ENCODE measurements at regions not wholly inside any gene's neighbourhood (a gene's known extent, or its start where the extent isn't known, plus 50 kb on each side); places are given as distances from the start of the nearest gene placed in this dataset.
"Not testable (repeated sequence)": the region's sequence is repeated elsewhere in the genome, so short reads cannot be mapped to it uniquely, and the experiment has no call there.

DNA sequence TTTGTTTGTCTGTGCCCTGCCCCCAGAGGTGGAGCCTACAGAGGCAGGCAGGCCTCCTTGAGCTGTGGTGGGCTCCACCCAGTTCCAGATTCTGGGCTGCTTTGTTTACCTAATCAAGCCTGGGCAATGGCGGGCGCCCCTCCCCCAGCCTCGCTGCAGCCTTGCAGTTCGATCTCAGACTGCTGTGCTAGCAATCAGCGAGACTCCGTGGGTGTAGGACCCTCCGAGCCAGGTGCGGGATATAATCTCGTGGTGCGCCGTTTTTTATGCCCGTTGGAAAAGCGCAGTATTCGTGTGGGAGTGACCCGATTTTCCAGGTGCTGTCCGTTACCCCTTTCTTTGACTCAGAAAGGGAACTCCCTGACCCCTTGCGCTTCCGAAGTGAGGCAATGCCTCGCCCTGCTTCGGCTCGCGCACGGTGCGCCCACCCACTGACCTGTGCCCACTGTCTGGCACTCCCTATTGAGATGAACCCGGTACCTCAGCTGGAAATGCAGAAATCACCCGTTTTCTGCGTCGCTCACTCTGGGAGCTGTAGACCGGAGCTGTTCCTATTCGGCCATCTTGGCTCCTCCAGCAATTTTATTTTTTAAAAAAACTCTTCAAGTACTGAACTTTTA lies 958.5 kb upstream of the SEMA6A start:
- not testable (repeated sequence) for ATAC-seq (replicated peaks in 1 of 2); H3K27me3 Mint-ChIP-seq (ENCODE audit: low read depth); DNase-seq; H3K36me3 Mint-ChIP-seq (ENCODE audit: insufficient read depth in 2 of 2); H3K27ac Mint-ChIP-seq; H3K4me3 Mint-ChIP-seq; H3K9me3 Mint-ChIP-seq; H3K4me1 Mint-ChIP-seq (ENCODE audit: low read depth)

DNA sequence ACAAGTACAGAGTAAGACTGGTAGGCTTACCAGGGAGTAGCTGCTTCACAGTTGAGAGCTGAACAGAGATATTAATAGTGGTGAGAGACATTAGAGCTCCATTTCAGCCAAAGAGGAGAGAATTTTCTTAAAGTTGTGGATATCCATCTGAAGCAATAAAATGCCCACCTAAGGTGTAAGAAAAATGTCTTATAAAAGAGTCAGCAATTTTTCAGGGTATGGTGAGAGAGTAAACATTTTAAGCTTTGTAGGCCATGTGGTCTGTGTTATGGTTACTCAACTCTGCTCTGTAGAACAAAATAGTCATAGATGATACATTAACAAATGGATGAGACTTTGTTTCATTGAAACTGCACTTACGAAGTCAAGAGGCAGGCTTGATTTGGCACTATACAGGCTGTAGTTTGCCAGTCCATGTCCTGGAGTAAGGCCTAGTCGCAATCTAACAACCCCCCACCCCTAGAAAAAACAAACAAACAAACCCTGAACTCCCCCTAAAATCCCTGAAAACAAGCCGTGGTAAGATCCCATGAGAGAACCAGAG lies 945.4 kb upstream of the SEMA6A start:
- Mint-ChIP-seq H3K36me3 (ENCODE audit: insufficient read depth in 2 of 2) (no peaks in the 10 kb centered on the region), H3K4me1 (ENCODE audit: low read depth) (no peaks in the 10 kb centered on the region), H3K27ac (no peak overlapping the region), H3K4me3 (no peak overlapping the region), H3K27me3 (ENCODE audit: low read depth) (no peaks in the 10 kb centered on the region), H3K9me3 (peaks cover 10 to 12% of the 10 kb centered on the region in 2 donors)
- no peak for DNase-seq
- ATAC-seq (replicated peaks in 1 of 2), result no peak

DNA sequence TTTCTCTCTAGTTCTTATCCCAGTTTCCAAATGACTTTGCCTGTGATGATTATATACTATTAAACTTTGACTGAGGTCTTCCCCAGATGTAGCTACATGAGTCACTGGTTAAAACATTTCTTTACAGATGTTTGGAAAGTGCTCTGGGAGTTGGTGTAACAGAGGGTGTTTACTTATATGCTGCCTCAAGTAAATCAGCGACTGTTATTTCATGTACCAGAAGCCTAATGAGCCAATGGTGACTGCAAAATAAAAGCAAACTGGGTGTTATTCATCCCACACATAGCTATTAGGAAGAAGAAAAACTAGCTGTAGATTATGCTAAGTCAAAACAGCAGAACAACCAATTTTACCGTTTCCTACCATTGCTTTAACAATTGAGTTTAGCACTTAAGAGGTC lies 929.7 kb upstream of the SEMA6A start:
- H3K36me3 Mint-ChIP-seq (ENCODE audit: insufficient read depth in 2 of 2), result no peaks in the 10 kb centered on the region
- H3K4me3 Mint-ChIP-seq, result no peak overlapping the region
- no peak for ATAC-seq (replicated peaks in 1 of 2)
- H3K9me3 Mint-ChIP-seq, result peaks cover 2 to 3% of the 10 kb centered on the region in 2 donors
- H3K27me3 Mint-ChIP-seq (ENCODE audit: low read depth), result no peaks in the 10 kb centered on the region
- H3K27ac Mint-ChIP-seq, result no peak overlapping the region
- no peak for DNase-seq
- H3K4me1 Mint-ChIP-seq (ENCODE audit: low read depth), result no peaks in the 10 kb centered on the region

DNA sequence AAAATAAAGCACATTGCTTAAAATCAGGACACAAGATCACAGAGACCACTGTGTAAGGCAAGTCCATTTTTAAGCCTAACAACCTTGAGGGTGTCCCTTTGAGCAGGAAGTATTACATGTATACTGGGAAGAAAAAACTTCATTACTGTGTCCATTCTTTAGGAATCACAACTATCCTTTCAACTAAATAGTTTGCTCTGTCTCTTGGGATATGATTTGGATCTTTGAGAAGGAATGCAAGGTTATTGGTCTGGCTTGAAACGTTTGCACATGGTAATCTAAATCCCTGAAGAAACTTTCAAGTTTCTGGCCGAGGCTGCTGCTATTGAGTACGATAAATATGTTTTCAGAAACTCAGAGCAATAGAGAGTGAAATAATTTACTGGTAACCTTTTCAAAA lies 923.0 kb upstream of the SEMA6A start:
- H3K4me3 Mint-ChIP-seq, result no peak overlapping the region
- ATAC-seq (replicated peaks in 1 of 2) (no peak), DNase-seq (no peak)
- no peaks in the 10 kb centered on the region for H3K4me1 Mint-ChIP-seq (ENCODE audit: low read depth)
- H3K9me3 Mint-ChIP-seq, result peaks cover 1 to 5% of the 10 kb centered on the region in 2 donors
- H3K27ac Mint-ChIP-seq, result no peak overlapping the region
- no peaks in the 10 kb centered on the region for H3K36me3 Mint-ChIP-seq (ENCODE audit: insufficient read depth in 2 of 2)
- H3K27me3 Mint-ChIP-seq (ENCODE audit: low read depth), result no peaks in the 10 kb centered on the region

DNA sequence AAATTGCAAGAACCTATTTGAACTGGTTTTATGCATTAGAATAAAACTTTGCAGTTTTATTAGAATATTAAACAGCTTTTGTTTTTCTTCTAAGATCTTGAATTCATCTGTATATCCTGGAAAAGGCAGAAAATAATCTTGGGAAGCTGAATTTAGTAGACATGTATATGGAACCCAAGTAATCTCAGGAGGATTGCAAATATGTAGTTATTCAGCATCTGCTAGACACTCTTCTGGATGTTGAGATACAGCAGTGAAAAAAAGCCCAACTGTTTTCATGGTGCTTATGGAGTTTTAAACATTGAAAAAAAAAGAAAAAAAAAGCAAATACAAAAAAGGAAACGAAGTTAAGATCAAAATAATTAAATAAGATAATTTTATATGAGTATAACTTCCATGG lies 922.2 kb upstream of the SEMA6A start:
- Mint-ChIP-seq H3K4me1 (ENCODE audit: low read depth) (no peaks in the 10 kb centered on the region), H3K4me3 (no peak overlapping the region), H3K27me3 (ENCODE audit: low read depth) (no peaks in the 10 kb centered on the region), H3K9me3 (peaks cover 1 to 5% of the 10 kb centered on the region in 2 donors), H3K36me3 (ENCODE audit: insufficient read depth in 2 of 2) (no peaks in the 10 kb centered on the region), H3K27ac (no peak overlapping the region)
- no peak for DNase-seq
- no peak for ATAC-seq (replicated peaks in 1 of 2)

DNA sequence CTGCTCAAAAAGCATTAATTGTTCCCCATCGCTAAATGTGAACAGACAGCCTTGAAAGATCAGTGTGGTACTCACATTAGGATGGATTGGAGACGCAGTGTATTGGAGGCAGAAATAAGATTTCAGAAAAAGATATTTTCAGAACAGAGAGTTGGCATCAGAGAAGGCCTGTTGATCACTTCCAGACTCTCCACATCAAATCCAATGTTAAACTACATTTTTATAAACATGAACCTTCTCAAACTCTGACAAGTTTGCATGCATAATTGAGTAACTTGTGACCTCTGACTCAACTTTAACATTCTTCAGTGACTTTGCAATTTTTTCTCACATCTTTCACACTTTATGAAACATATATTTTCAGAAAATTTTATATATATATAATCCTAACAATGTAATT lies 919.6 kb upstream of the SEMA6A start:
- no peak overlapping the region for H3K27ac Mint-ChIP-seq
- H3K4me1 Mint-ChIP-seq (ENCODE audit: low read depth), result no peaks in the 10 kb centered on the region
- H3K36me3 Mint-ChIP-seq (ENCODE audit: insufficient read depth in 2 of 2), result no peaks in the 10 kb centered on the region
- H3K27me3 Mint-ChIP-seq (ENCODE audit: low read depth), result no peaks in the 10 kb centered on the region
- no peak for ATAC-seq (replicated peaks in 1 of 2)
- H3K4me3 Mint-ChIP-seq, result no peak overlapping the region
- DNase-seq, result no peak
- peaks cover 0 to 2% of the 10 kb centered on the region in 2 donors for H3K9me3 Mint-ChIP-seq

DNA sequence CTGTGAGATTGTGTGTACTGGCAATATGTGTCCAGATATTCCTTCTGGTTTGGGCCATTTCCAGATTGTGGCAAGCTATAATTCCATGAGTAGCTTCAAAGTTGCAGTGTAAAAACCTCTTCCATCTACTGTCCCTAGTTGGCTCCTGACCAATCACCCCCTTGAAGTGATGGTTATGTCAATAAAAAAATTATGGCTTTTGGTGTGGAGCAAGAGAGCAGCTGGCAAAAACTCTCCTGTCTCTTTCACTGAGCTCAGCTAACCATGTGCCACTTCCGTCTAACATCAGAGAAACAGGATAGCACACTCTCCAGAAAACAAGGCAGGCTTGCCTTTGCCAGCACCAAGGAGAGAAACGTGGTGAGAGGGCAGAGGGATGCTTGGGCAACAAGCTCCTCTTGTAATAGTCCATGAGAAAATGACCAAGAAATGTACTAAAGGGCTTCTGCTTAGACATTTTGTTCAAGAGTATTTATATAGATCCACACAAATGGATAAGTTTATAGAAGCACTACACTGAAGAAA lies 914.4 kb upstream of the SEMA6A start:
- Mint-ChIP-seq H3K4me3 (no peak overlapping the region), H3K9me3 (peaks cover 0 to 4% of the 10 kb centered on the region in 2 donors), H3K27ac (no peak overlapping the region), H3K4me1 (ENCODE audit: low read depth) (no peaks in the 10 kb centered on the region), H3K27me3 (ENCODE audit: low read depth) (no peaks in the 10 kb centered on the region), H3K36me3 (ENCODE audit: insufficient read depth in 2 of 2) (no peaks in the 10 kb centered on the region)
- ATAC-seq (replicated peaks in 1 of 2), result no peak
- DNase-seq, result no peak

DNA sequence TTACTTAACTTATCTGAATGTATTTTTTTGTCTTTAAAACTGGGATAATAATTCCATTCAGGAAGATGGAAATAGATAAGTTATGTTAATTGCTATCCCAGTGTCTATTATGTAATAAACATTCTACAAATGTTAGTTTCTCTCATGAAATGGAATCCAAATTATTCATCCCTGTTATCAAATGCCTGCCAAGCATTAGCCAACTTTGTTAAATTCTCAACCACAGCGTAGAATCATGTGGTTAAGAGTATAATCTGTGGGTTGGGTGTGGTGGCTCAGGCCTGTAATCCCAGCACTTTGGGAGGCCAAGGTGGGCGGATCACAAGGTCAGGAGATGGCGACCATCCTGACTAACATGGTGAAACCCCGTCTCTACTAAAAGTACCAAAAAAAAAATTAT lies 912.9 kb upstream of the SEMA6A start:
- no peaks in the 10 kb centered on the region for H3K36me3 Mint-ChIP-seq (ENCODE audit: insufficient read depth in 2 of 2)
- no peak overlapping the region for H3K27ac Mint-ChIP-seq
- DNase-seq (no peak), ATAC-seq (replicated peaks in 1 of 2) (no peak)
- no peaks in the 10 kb centered on the region for H3K27me3 Mint-ChIP-seq (ENCODE audit: low read depth)
- H3K9me3 Mint-ChIP-seq, result peaks cover 3 to 5% of the 10 kb centered on the region in 2 donors
- no peaks in the 10 kb centered on the region for H3K4me1 Mint-ChIP-seq (ENCODE audit: low read depth)
- H3K4me3 Mint-ChIP-seq, result no peak overlapping the region

DNA sequence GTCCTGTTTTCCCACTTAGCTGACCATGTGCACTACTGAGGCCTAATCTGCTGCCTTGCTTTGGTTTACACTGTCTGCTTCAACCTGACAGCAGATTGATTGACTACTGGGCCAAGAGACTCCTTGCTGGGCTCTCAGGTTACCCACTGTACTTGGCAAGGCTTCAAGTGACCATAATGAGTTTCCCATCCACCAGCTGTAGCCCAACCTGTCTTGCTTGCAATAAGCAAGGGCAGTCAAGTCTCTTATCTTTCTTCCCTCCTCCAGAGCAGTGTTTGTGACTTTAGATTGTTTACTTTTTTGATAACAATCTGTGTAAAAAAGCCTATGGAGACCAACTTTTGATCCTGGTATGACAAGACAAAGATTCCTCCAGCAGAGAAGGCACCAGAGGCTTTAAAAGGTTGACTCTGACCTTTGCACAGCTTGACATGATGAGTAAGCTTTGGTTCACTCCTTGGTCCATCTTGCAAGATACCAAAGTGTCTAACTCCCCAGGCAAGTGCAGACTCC lies 912.3 kb upstream of the SEMA6A start:
- H3K27me3 Mint-ChIP-seq (ENCODE audit: low read depth), result no peaks in the 10 kb centered on the region
- no peaks in the 10 kb centered on the region for H3K4me1 Mint-ChIP-seq (ENCODE audit: low read depth)
- no peak overlapping the region for H3K4me3 Mint-ChIP-seq
- no peak overlapping the region for H3K27ac Mint-ChIP-seq
- peaks cover 3 to 5% of the 10 kb centered on the region in 2 donors for H3K9me3 Mint-ChIP-seq
- no peak for DNase-seq
- ATAC-seq (replicated peaks in 1 of 2), result no peak
- H3K36me3 Mint-ChIP-seq (ENCODE audit: insufficient read depth in 2 of 2), result no peaks in the 10 kb centered on the region

DNA sequence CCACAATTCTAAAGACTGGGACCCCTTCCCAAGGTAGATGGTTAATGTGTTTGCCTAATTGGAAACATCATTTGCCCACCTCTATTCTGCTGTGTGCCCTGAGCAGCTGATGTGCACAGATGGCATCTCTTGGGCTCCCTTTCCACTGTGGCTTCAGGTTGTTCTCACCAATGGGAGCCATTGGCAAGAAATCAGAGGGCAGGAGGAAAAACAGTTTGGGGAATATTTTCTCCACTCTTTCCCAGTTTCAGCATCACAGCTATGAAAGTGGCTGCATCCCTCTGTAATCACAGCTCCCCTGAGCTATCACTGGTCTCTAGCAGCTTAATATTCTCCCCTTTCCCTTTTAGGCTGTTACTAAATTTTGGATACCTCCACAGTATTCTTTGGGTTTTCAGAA lies 911.6 kb upstream of the SEMA6A start:
- Mint-ChIP-seq H3K27me3 (ENCODE audit: low read depth) (no peaks in the 10 kb centered on the region), H3K9me3 (peaks cover 3 to 5% of the 10 kb centered on the region in 2 donors), H3K36me3 (ENCODE audit: insufficient read depth in 2 of 2) (no peaks in the 10 kb centered on the region), H3K4me1 (ENCODE audit: low read depth) (no peaks in the 10 kb centered on the region), H3K27ac (no peak overlapping the region), H3K4me3 (no peak overlapping the region)
- ATAC-seq (replicated peaks in 1 of 2), result no peak
- DNase-seq, result no peak

DNA sequence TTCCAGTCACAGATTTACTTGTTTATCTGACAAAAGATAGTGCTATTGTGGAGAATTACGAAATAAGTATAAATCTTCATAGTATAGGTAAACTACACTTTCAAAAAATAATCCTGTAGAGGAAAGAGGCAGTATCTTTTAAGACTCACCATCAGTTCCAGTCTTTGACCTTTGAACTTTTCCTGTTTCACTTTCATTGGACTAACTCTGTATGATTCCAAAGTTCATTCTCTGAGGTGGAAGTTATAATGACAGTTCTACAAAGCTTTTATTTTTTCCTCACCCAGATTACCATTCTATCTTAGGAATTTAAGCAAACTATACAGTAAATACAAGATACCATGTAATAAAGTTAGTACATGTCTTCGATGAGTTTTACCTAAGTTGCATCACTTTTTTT lies 901.3 kb upstream of the SEMA6A start:
- ATAC-seq (replicated peaks in 1 of 2) (no peak), DNase-seq (no peak)
- H3K27me3 Mint-ChIP-seq (ENCODE audit: low read depth), result no peaks in the 10 kb centered on the region
- H3K4me1 Mint-ChIP-seq (ENCODE audit: low read depth), result no peaks in the 10 kb centered on the region
- H3K27ac Mint-ChIP-seq, result no peak overlapping the region
- H3K4me3 Mint-ChIP-seq, result no peak overlapping the region
- H3K36me3 Mint-ChIP-seq (ENCODE audit: insufficient read depth in 2 of 2), result no peaks in the 10 kb centered on the region
- peaks cover 2 to 7% of the 10 kb centered on the region in 2 donors for H3K9me3 Mint-ChIP-seq

DNA sequence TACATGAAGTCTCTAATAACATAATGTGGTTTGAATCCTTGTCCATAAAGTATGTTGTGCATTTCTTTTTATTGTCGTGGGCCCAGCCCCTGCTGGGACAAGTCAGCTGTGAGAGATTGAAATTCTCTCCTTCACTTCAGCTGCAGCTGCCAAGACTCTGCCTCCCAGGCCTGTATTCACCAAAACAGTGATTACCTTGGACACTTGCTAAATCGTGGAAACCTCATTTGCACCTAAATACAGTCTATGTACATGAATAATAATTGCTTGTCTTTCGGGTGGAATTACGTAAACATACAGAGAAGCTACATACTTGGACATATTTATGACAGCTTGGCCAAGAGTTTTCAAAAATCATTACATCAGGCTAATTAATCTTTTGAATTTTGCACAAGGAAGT lies 898.5 kb upstream of the SEMA6A start:
- Mint-ChIP-seq H3K4me3 (no peak overlapping the region), H3K27ac (no peak overlapping the region), H3K9me3 (peaks cover 0 to 1% of the 10 kb centered on the region in 2 donors), H3K4me1 (ENCODE audit: low read depth) (no peaks in the 10 kb centered on the region), H3K36me3 (ENCODE audit: insufficient read depth in 2 of 2) (no peaks in the 10 kb centered on the region), H3K27me3 (ENCODE audit: low read depth) (no peaks in the 10 kb centered on the region)
- DNase-seq (no peak), ATAC-seq (replicated peaks in 1 of 2) (no peak)

DNA sequence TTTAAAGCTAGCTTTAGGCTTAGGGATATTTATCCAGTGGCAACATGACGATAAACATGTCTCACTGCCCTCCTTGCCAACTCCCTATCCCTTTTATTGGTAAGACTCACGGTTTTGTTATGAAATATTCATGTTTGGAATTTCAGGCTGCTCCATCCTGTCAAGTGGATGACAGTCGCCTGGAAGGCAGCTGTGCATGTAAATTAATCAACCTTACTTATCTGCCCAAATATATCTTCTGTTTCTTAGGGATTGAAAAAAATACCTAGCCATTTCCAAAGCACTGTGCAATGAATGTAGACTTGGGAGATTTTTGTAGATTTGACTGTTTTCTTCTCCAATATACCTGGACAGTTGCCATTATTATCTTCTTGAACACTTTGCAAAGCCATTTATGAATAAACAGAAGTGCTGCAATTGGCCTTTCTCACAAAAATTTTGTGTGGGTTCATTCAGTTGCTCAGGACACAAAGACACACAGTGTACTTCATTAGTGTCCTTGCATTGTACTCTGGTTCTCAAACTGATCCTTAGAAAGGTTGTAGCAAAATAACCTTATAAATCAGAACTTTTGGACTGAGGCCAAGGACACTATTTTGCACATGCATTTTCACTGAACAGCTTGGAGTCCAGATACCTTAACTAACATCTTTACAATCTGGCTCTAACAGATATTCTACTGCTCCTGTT lies 889.4 kb upstream of the SEMA6A start:
- H3K9me3 Mint-ChIP-seq, result no peaks in the 10 kb centered on the region
- H3K4me3 Mint-ChIP-seq, result no peak overlapping the region
- H3K27ac Mint-ChIP-seq, result no peak overlapping the region
- no peak for ATAC-seq (replicated peaks in 1 of 2)
- no peak for DNase-seq
- no peaks in the 10 kb centered on the region for H3K27me3 Mint-ChIP-seq (ENCODE audit: low read depth)
- H3K4me1 Mint-ChIP-seq (ENCODE audit: low read depth), result no peaks in the 10 kb centered on the region
- no peaks in the 10 kb centered on the region for H3K36me3 Mint-ChIP-seq (ENCODE audit: insufficient read depth in 2 of 2)

Measured in activated T-cell treated with anti-CD3 and anti-CD28 coated beads, Interleukin-2, amount 50 U/mL, for 72 hours (primary cell).